ENCODE measurements at regions not wholly inside any gene's neighbourhood (a gene's known extent, or its start where the extent isn't known, plus 50 kb on each side); places are given as distances from the start of the nearest gene placed in this dataset.

GRCh38 chr2:128988326-128988725, 669.7 kb upstream of the HS6ST1 start:
- Mint-ChIP-seq H3K27ac (no peak overlapping the region), H3K9me3 (no peaks in the 10 kb centered on the region), H3K4me1 (no peaks in the 10 kb centered on the region), H3K4me3 (no peak overlapping the region), H3K36me3 (ENCODE audit: low read depth) (no peaks in the 10 kb centered on the region), H3K27me3 (no peaks in the 10 kb centered on the region)
- ChIA-PET POLR2A (no interaction called here), CTCF (no interaction called here)
- no peak for DNase-seq

- no peak for DNase-seq
- CTCF ChIA-PET: no interaction called here
These were observed 670.3 kb upstream of the HS6ST1 start for GRCh38 chr2:128988967-128989366.

DNA sequence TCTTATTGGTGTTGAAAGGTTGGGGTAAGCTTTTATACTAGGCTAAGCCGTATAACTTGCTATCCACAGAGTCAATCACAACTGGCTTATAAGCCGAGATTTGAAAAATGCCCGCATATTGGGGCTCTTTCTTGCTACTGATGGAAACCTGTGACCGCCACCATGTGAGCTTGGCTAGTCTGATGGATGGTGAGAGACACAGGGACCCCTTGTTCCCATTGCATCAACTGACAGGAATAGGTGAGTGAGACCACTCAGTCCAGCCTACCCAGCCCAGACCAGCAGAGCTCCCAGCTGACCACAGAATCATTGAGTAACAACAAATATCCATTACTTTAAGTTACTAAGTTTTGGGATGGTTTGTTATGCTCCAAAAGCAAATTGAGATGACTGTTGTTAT, 676.4 kb upstream of the HS6ST1 start:
- CTCF ChIA-PET: no interaction called here
- Mint-ChIP-seq H3K4me3 (no peak overlapping the region), H3K36me3 (ENCODE audit: low read depth) (no peaks in the 10 kb centered on the region)

More at GRCh38 chr2:128988967-128989366, 670.3 kb upstream of the HS6ST1 start:
- Mint-ChIP-seq H3K4me1 (no peaks in the 10 kb centered on the region), H3K36me3 (ENCODE audit: low read depth) (no peaks in the 10 kb centered on the region), H3K4me3 (no peak overlapping the region), H3K27me3 (no peaks in the 10 kb centered on the region), H3K27ac (no peak overlapping the region), H3K9me3 (no peaks in the 10 kb centered on the region)
- POLR2A ChIA-PET: no interaction called here

DNA sequence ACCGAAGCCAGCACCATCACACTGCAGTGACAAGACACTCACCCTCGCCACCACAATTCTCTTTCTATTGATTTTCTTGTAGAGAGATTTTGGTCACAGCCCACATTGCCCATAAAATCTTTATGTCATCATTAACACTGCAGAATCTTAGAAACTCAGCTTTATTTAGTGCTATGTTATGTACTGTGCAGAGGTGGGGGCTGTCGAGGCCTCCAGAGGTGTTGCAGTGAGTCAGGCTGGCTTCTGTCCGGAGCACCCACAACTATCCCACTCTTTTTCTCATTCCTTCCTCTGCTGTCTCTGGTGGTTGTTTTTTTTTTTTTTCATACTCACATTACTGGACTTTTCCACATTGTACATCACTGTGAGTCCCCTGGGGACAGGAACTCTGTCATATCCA, 677.4 kb upstream of the HS6ST1 start:
- no peaks in the 10 kb centered on the region for H3K9me3 Mint-ChIP-seq
- POLR2A ChIA-PET: no interaction called here
- H3K36me3 Mint-ChIP-seq (ENCODE audit: low read depth): no peaks in the 10 kb centered on the region
- H3K4me1 Mint-ChIP-seq: no peaks in the 10 kb centered on the region
- CTCF ChIA-PET: no interaction called here
- DNase-seq: no peak
- H3K4me3 Mint-ChIP-seq: no peak overlapping the region
- H3K27ac Mint-ChIP-seq: no peak overlapping the region
- H3K27me3 Mint-ChIP-seq: no peaks in the 10 kb centered on the region

More for the DNA sequence above, 676.4 kb upstream of the HS6ST1 start:
- Mint-ChIP-seq H3K4me1 (no peaks in the 10 kb centered on the region), H3K27ac (no peak overlapping the region), H3K27me3 (no peaks in the 10 kb centered on the region), H3K9me3 (no peaks in the 10 kb centered on the region)
- no peak for DNase-seq
- POLR2A ChIA-PET: no interaction called here

DNA sequence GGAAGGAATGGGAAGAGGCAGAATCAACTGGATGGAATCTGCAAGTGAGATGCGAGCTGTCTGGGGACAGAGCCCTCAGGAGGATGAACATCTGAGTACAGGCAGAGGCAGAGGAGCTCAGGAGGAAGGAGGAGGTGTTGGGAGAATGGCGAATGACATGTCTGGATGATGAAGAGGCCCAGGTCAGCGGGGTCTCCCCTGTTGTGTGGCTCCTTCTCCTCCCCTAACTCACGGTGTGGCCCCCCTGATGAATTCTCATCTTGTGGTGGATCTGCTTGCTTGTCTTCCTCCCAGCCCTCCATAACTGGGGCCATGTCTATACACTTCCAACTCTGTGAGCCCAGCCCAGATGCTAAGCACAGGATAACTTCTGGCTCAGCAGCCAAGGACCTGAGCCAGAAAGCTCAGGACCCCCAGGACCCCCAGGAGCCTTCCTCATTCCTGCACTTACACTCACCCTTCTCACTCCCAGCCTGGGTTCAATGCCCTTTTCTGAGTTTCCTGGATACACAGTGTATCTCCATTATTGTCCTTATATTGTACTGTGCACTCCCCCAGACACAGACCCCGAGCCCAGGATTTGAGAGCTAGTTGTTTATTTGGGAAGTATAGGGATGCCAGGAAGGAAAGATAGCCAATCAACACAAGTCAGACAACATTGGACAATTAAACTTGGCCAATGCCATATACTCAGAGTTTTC, 678.6 kb upstream of the HS6ST1 start:
- ChIA-PET CTCF (no interaction called here), POLR2A (no interaction called here)
- no peak for DNase-seq
- H3K9me3 Mint-ChIP-seq: no peaks in the 10 kb centered on the region
- no peaks in the 10 kb centered on the region for H3K27me3 Mint-ChIP-seq
- no peaks in the 10 kb centered on the region for H3K36me3 Mint-ChIP-seq (ENCODE audit: low read depth)
- H3K27ac Mint-ChIP-seq: no peak overlapping the region
- no peaks in the 10 kb centered on the region for H3K4me1 Mint-ChIP-seq
- H3K4me3 Mint-ChIP-seq: no peak overlapping the region

DNA sequence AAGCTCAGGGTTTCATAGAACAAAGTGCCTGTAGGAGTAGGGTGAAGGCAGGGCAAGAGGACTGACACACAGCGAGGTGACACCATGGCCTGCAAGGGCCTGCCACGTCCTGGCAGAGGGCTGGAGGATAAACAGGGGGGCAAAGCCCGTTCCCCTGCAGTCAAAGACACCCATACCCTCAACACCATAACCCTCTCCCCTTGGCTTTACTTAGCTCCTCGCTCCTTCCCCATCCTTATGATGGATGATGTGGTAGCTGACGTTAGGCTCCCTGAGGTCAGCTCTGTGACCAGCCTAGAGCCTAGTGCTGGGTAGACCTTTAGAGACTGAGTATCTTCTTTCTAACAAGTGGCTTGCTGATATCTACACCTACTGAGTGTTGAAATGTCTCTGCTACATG, 683.3 kb upstream of the HS6ST1 start:
- Mint-ChIP-seq H3K27ac (no peak overlapping the region), H3K9me3 (no peaks in the 10 kb centered on the region), H3K27me3 (no peaks in the 10 kb centered on the region), H3K4me1 (no peaks in the 10 kb centered on the region), H3K36me3 (ENCODE audit: low read depth) (no peaks in the 10 kb centered on the region), H3K4me3 (no peak overlapping the region)
- POLR2A ChIA-PET: no interaction called here
- no peak for DNase-seq
- CTCF ChIA-PET: no interaction called here

DNA sequence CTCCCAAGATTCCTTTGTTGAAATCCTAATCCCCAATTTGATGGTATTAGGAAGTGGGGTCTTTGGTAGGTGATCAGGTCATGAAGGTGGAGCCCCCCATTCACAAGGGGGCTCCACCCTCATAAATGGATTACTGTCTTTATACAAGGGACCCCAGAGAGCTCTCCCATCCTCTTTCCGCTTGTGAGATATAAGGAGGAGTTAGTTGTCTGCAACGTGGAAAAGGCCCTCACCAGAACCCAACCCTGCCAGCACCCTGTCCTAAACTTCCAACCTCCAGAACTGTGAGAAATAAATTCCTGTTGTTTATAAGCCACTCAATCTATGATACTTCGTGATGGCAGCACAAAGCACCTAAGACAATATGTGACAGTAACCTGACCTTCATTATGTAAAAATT, 684.1 kb upstream of the HS6ST1 start:
- Mint-ChIP-seq H3K36me3 (ENCODE audit: low read depth) (no peaks in the 10 kb centered on the region), H3K9me3 (no peaks in the 10 kb centered on the region), H3K4me1 (no peaks in the 10 kb centered on the region), H3K4me3 (no peak overlapping the region), H3K27ac (no peak overlapping the region), H3K27me3 (no peaks in the 10 kb centered on the region)
- POLR2A ChIA-PET: no interaction called here
- DNase-seq: no peak
- CTCF ChIA-PET: no interaction called here

DNA sequence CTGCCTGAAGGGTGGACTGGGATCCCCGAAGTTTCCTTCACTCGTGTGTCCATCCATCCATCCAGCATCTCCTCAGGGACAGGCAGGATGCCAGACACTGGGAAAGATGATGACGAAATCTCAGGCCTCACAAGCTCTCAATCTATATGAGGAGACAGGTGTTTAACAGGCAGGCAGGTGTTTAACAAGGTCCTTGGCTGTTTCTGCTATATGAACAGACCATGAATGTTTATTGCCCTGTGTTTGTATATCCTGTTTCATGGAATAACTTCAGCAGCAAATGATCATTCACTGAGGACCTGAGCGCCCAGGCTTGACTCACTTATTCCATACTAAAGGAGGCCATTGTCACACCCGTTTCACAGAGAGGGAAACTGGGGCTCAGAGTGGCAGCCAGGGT, 685.8 kb upstream of the HS6ST1 start:
- Mint-ChIP-seq H3K36me3 (ENCODE audit: low read depth) (no peaks in the 10 kb centered on the region), H3K27ac (no peak overlapping the region), H3K4me3 (no peak overlapping the region), H3K27me3 (no peaks in the 10 kb centered on the region), H3K4me1 (no peaks in the 10 kb centered on the region), H3K9me3 (no peaks in the 10 kb centered on the region)
- CTCF ChIA-PET: no interaction called here
- POLR2A ChIA-PET: no interaction called here
- no peak for DNase-seq

DNA sequence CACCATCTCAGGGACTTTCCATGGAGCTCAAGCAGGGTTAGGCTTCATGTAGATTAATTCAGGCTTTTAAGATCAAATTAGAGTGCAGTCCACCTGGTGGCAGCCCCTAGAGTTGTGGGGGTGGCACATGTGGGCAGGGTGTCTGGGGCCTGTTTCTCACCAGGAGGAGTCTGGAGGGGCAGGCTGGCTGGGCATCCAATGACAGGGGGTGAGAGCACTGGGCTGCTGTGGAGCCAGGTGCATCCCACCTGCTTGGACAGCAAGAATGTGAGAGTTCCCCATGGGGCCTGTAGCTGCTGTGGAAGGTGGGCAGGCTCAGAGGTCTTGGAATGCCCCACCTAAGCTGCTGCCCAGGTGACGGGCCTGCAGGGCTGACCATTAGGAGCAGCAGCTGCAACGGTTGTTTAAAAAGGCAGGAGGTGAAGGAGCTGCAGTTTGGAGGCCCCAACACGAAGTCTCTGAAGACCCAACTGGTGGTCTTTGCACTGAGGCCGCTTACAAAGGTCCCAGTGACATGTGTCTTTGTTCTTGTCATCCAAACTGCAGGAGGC, 686.3 kb upstream of the HS6ST1 start:
- no peak for DNase-seq
- CTCF ChIA-PET: no interaction called here
- Mint-ChIP-seq H3K4me1 (no peaks in the 10 kb centered on the region), H3K27ac (no peak overlapping the region), H3K36me3 (ENCODE audit: low read depth) (no peaks in the 10 kb centered on the region), H3K27me3 (no peaks in the 10 kb centered on the region), H3K9me3 (no peaks in the 10 kb centered on the region), H3K4me3 (no peak overlapping the region)
- POLR2A ChIA-PET: no interaction called here

DNA sequence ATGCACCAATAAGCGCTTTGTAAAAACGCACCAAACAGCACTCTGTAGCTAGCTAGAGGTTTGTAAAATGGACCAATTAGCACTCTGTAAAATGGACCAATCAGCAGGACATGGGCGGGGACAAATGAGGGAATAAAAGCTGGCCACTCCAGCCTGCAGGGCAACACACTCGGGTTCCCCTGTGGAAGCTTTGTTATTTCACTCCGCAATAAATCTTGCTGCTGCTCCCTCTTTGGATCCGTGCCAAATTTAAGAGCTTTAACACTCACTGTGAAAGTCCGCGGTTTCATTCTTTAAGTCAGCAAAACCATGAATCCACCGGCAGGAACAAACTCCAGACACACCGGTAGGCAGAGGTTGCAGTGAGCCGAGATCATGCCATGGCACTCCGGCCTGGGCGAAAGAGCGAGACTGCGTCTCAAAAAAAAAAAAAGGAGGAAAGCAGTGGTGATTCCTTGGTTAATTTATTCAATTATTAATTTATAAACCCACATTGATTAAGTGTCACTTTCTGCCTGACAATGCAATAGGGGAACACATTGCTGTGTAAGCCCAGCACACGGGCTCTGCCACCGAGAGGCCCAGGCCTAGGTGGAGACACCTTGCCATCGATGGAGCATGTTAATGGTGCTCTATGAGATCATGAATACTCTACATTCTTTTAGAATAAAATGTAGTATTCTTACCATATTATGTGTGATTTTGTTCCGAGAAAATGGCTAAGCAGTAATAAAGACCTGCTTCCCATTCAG, 687.6 kb upstream of the HS6ST1 start:
- Mint-ChIP-seq H3K36me3 (ENCODE audit: low read depth) (no peaks in the 10 kb centered on the region), H3K9me3 (no peaks in the 10 kb centered on the region), H3K27ac (no peak overlapping the region), H3K27me3 (no peaks in the 10 kb centered on the region), H3K4me1 (no peaks in the 10 kb centered on the region), H3K4me3 (no peak overlapping the region)
- POLR2A ChIA-PET: no interaction called here
- CTCF ChIA-PET: no interaction called here
- DNase-seq: no peak

DNA sequence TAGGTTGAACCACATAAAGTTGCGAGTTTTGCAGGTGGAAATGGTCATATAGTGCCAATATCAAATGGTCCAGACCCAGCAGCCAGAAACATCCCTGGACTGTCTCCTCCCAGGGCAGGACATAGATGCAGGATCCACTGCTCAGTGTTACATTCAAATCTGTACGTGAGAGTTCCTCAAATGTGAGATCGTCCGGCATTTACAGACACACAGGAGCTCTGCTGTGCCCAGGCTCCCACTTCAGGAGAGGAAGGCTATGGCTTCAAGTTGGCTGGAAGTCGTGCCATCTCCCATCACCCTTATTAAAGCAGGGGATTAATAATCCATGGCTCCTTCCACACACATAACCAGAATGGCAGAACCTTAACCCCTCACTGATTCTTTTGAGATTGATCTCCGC, 688.2 kb upstream of the HS6ST1 start:
- H3K4me1 Mint-ChIP-seq: no peaks in the 10 kb centered on the region
- no peak overlapping the region for H3K27ac Mint-ChIP-seq
- no peak for DNase-seq
- H3K36me3 Mint-ChIP-seq (ENCODE audit: low read depth): no peaks in the 10 kb centered on the region
- H3K4me3 Mint-ChIP-seq: no peak overlapping the region
- ChIA-PET CTCF (no interaction called here), POLR2A (no interaction called here)
- no peaks in the 10 kb centered on the region for H3K9me3 Mint-ChIP-seq
- no peaks in the 10 kb centered on the region for H3K27me3 Mint-ChIP-seq

GRCh38 chr2:129008055-129008880, 689.6 kb upstream of the HS6ST1 start:
- Mint-ChIP-seq H3K4me3 (no peak overlapping the region), H3K4me1 (no peaks in the 10 kb centered on the region), H3K27ac (no peak overlapping the region), H3K9me3 (no peaks in the 10 kb centered on the region), H3K27me3 (no peaks in the 10 kb centered on the region), H3K36me3 (ENCODE audit: low read depth) (no peaks in the 10 kb centered on the region)
- ChIA-PET CTCF (no interaction called here), POLR2A (no interaction called here)
- DNase-seq: no peak

- Mint-ChIP-seq H3K9me3 (no peaks in the 10 kb centered on the region), H3K36me3 (ENCODE audit: low read depth) (no peaks in the 10 kb centered on the region), H3K27me3 (no peaks in the 10 kb centered on the region), H3K4me1 (no peaks in the 10 kb centered on the region), H3K27ac (no peak overlapping the region), H3K4me3 (no peak overlapping the region)
- POLR2A ChIA-PET: no interaction called here
- DNase-seq: no peak
- CTCF ChIA-PET: no interaction called here
These were observed 690.4 kb upstream of the HS6ST1 start for GRCh38 chr2:129008881-129009554.

Measured in activated CD4-positive, alpha-beta memory T cell treated with anti-CD3 and anti-CD28 coated beads, Interleukin-2, amount 10 ng/mL, durations not matched to agents 7 days and 5 days (primary cell).